HG03354 (cell line): ENCODE measurements at regions not wholly inside any gene's neighbourhood (a gene's known extent, or its start where the extent isn't known, plus 50 kb on each side); places are given as distances from the start of the nearest gene placed in this dataset.

Source experiments
- ATAC-seq: cut with Tn5 transposase; IDR thresholded peaks from one replicate; pipeline ENCODE4 v1.9.1; 2021; ENCODE audit warnings: mild to moderate bottlenecking; ENCODE audit not compliant: unreplicated experiment, poor library complexity, severe bottlenecking

DNA sequence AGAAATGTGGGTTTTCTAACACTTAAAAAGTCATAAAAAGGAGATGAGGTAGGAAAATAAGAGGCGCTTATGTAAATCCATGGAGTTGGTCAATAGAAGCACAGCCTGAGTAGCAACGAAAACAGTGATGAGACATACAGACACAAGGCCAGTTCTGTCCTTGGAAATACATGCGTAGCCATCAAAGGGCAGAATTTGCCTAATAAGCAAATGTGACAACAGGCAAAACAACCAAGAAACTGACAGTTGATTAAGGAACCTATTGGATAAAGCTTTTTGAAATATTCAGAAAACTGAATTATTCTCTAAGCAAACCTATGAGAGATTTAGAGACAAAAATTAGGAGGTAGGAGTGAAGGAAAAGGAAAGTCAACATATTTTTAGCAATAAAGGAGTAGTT, 586.3 kb downstream of the PLCL1 start:
- ATAC-seq: no peak

DNA sequence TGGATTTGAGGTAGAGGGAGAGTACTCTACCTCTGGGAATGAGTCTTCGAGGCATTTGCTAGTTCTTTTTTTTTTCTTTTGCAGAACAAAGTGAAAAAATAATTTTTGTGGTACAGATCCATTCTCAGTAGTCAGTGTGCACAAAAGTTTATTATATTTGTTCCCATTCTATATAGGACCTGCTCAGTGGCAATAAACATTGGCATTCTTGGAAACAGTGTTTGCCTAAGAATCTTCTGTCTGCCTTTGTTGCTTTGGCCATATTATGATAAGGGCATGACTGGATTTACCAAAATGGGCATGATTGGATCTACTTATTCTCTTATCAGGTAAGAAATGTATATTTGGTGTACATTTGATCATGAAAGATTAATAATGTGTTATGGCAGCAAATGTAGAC, 583.3 kb downstream of the PLCL1 start:
- no peak for ATAC-seq

DNA sequence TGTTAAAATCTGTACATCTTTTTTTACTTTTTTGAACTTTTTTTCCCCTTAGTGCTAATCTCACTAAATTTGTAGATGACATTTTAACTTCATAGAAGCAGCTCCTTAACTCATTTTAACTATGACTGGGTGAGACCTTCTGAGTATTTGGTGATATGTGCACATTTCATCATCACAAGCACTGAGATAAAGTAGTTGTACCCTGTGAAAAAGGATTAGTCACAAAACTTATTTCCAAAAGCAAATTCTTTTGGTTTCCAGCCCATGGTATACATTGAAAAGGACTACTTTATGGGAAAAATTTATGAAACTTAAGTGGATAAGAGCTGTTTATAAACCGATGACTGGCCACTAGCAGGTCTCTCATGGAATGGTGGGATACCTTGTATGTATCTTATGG, 581.5 kb downstream of the PLCL1 start:
- no peak for ATAC-seq

DNA sequence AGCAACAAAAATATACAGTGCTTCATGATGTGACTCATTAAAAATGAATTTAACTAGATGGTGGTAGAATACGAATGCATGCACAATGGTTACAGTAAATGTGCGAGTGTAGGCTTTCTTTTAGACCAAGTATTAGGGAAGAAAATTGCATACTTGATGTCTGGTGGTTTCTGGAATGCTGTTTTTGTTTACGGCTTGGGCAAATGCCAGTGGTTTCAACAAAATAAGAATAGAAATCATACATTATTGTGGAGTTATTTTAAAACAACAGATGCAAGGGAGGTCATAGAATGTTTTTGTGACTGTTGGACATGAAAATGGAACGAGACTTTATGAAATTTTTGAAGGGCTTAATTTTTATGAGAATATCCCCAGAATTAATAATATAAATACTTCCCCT, 580.9 kb downstream of the PLCL1 start:
- no peak for ATAC-seq

DNA sequence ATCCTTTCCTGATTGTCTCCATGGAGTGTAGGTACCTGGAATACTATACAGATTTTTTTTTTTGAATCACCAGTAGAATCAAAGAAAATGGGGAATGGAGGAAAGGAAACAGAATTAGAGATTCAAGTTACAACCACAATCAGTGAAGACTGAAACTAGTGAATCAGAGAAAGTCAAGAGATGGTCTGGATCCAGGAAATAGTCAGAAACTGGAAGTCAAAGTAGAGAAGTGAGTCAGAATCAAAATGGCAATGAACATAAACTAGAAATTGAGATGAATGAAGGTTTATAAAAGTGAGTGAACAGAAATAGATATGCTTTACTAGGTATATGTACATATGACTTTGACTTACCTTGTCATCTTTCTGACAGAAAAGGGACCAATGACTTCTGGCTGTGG, 579.0 kb downstream of the PLCL1 start:
- ATAC-seq: no peak

DNA sequence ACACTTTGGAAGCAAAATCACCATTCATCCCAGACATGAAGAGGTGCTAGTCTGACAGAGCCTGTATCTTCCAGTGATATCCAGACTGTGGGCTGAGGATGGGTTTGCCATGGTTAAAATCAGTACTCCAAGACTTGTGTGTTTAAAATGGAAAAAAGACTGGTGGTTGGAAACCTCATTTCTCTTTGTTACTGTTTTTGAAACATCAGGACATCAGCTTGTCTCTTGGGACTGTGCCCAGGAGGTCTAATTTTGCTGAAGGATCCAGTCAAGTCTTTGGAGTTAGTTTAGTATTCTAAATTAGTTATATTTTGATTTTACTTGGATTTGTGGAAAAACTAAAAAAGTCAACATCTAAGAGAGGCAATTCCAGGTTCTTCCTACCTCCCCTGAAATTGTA, 578.4 kb downstream of the PLCL1 start:
- no peak for ATAC-seq

DNA sequence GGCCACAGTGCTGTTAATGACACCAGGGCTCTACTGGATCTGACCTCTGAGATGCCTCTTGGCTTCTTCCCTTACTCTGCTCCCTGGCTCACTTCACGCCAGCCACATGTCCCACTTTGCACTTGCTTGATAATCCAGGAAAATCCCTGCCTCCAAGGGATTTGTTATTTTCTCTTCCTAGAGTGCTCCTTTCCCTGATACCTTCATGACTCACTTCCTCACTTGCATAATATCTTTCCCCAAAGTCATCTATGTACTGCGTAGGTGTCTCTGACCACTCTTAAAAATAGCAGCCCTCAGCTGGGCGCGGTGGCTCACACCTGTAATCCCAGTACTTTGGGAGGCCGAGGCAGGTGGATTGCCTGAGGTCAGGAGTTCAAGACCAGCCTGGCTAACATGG, 572.3 kb downstream of the PLCL1 start:
- ATAC-seq: no peak

DNA sequence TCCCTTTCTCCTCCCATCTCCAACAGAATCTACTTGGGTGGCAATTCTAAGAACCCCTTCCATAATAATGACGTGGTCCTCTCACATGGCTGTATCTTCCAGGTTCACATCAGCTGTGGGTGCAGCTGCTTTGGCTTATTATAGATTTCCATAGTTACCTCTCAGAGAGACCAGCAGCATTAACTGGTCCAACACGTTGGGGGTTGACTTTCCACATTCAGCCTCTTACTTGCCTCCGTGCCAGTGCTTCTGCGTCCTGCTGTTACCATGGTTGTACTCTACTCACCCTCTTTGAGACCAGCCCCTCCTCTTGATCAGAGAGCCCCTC, 570.7 kb downstream of the PLCL1 start:
- no peak for ATAC-seq

DNA sequence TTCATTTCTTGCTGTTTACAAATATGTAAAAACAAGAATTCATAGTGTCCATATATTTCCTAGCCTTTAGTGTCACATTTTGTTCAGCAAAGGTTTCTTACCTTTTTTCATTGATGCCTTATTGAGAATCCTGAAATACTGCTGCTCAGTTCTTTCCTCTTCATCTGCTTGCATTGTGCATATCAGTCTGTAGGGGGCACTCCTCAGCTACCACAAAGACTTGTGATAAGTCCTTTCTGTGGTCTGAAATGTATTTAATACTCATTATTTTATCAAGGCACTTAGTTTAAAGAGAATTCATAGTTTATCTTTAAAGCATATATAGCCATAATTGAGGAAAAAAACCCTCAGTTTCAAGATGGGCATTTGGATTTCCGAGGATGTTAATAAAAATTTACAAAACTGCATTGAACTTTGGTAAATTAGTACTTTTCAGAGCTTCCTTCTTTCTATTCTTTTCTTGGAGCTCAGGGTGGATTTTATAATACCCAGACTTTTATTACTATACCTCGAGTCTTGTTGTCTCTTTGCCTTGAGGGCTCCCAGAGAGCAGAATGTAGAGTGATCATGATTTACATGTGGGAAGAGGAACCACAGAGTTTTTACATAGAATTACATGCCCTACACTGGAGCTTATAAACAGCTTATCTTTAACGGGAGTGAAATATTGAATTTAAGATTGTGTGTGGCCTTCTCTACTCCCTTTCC, 570.1 kb downstream of the PLCL1 start:
- no peak for ATAC-seq

DNA sequence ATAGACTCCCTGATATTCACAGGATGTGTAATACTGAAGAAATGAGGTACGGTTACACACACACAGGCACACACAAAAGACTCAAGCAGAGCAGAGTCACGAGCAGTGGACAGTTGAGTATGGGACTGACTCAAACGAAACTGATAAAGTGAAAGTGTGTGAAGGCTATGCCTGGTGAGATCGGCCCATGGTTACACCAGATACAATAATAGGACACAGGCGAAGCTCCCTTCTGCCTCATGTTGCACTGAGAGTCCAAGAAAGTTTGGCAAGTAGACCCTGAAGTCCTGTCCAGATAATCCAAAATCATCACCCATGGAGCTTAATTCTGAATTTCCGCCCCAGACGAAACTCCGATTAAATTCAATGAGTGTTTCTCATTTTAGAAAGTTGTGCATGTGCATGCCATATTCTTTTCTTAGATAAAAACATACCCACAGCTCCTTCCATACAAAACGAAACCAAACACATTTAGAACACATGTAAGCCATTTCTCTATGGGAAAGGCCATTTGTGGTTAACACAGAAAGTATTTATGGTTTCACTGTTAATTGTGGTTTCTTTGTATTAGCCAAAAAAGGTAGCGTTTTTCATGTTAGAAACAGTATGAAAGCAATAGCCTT, 567.6 kb downstream of the PLCL1 start:
- peak; percentile 98 for ATAC-seq

DNA sequence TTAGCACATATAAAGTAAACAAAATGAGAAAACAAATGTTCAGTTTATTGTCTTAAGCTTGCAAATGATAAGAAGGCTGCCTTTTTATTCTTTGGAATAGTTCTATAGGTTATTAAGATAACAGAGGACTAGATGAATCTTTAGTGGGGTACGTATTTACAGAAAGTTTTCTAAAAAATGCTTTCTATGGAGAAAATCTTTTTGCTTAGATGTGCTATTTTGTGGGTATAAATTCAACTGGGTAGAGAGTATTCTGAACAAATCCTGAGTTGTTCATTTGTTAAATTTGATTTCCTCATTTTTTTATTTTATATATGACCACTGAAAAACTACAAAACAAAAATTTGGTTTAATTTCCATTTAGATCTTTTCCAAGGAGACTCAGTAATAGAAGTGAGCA, 566.9 kb downstream of the PLCL1 start:
- no peak for ATAC-seq

DNA sequence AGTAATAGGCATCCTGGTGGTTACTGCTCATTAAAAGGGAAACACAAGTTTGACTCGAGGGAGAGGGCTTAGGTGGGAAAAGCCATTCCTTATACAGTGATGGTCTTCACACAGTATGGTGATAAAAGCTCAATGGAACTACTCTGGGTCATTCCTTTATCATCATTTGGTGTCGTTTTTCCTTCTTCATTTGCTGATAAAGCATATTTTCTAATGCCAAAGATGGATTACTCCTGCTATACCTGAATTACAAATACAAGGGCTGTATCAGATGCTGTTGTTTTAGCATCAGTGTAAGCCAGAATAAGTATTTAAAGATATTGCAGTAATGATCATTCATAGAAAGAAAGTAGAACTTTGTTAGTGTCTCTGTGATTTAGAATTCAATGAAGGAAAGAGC, 563.7 kb downstream of the PLCL1 start:
- ATAC-seq: no peak

DNA sequence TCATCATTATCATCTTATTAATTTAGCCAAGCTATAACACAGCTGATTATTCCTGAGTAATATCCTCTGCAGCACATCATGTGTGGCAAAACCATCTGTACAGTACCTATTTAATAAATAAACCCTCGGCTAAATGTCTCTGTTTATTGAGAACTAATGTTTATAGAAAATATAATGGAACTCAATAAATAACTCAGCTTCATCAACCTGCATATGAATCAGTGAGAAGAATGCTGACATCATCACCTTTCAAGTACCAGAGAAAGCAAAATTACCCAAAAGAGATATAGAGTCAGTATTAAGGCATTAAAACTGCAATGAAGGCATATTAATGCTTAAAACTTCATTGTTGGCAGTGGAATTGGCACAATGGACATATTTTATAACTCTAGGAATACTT, 558.3 kb downstream of the PLCL1 start:
- ATAC-seq: no peak

DNA sequence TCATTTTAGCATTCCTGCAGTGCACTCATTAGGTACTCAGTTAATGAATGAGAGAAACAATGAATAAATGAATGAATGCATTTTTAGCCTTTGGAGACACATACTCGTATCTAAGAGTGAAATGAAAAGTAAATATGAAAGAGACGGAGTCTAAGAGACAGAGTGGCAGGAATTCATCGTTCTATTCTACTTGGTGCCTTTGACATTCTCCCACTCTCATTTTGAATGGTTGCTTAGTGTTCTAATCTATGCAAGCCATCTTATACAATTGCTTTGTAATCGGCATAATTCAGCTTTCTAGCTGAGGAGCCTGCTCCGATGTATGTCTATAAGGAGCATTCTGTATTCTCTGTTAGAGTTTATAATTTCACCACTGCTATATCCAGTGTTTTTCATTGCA, 554.9 kb downstream of the PLCL1 start:
- no peak for ATAC-seq

DNA sequence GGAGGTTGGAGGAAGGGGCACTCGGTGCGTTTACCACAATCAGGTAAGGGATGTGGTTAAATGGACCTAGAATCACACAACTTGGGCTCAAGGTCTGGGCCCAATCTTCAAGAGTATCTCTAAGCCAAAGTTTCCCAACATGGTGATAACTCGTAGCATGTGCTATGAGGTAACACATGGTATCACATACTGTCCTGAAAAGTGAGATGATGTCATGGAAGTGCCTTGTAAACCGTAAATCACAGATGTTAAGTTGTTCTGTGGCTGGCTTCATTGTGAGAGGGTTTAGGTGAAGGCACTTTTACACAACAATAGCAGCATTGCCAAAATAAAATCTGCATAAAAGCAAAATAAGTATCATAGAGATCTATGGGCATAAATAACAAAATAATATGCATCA, 551.8 kb downstream of the PLCL1 start:
- ATAC-seq: no peak

DNA sequence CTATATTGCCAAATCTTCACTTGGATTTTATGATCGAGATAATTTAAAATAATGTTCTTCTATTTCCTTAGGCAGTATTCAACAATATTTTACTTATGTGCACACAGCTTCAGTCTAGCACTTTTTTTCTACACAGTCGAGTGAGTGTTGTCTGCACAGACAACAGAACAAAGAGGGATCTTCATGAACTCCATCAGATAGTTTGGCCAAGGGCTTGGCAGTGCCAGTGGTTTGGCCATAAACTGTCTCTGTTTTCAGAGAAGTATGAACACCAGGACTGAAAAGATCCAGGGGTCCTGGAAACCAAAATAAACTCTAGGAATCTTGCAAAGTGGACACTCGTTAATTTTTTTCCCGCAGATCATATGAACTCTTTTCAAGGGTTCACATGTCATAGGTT, 547.3 kb downstream of the PLCL1 start:
- ATAC-seq: no peak

DNA sequence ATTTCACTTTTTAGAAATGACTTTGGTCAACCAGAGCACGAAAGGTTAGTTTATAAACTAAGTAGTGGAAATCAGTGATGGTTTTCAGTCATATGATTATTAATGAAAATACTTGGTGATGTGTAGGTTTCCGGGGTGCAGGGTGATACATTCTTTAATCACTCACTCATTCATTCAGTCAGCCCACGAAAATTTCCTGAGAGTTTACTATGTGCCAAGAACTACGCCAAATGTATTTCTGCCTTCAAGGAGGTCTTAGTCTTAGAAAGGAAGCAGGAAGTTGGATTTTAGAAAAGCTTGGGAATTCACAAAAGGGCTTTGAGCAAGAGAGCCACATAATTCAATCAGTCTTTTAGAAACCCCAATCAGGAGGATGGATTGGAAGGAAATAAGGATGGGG, 543.6 kb downstream of the PLCL1 start:
- no peak for ATAC-seq

DNA sequence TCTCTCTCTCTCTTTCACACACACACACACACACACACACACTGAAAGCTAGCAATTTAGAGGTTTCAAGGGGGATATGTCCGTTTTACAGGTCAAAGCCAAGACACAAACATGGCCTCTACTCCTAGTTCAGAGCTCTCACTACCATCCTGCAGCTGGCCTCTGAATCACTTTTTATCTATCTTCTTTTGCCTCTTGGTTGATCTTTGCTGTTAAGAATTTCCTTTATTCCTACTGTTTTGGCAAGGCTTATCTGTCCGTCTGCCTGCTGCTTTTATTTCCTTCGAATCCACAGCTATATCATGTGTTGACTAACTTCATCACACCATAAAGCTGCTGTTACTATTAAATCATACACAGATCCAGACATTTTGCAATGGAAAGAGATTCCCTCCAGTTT, 543.0 kb downstream of the PLCL1 start:
- ATAC-seq: no peak

DNA sequence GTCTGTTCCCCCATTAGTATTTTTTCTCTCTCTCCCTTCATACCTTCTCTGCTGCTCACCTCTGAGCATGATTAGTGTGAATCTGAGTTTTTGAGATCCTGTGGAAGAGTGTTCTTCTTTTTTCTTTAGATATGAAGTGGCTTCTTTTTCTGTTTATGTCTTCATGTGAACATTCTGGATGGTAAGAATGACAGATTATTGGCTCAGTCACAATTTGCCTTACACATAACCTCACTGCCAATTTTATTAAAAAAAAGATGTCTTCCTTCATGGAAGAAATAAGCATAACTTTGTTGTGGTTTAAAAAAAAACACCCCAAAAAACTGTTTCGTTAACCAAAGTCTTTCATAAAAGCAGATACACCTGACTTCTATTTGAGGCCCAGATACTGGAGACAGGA, 539.1 kb downstream of the PLCL1 start:
- no peak for ATAC-seq

DNA sequence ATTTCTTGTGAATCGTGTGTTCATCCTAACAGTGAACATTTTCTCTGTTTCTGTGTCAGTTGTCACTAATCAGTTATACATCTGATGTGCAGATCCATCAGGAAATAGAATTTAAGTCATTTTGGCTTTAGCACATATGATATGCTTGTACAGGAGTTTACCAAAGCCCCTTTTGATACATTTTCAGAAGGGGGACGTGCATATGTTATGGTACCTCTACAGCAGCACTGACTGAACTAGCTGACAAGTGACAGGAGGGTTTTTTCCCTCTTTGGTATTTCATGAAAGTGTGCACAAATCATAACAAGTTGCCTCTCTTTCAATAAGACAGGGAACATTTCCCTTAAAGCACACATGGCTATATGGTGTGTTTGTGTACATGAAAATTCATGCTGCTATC, 536.5 kb downstream of the PLCL1 start:
- ATAC-seq: no peak

DNA sequence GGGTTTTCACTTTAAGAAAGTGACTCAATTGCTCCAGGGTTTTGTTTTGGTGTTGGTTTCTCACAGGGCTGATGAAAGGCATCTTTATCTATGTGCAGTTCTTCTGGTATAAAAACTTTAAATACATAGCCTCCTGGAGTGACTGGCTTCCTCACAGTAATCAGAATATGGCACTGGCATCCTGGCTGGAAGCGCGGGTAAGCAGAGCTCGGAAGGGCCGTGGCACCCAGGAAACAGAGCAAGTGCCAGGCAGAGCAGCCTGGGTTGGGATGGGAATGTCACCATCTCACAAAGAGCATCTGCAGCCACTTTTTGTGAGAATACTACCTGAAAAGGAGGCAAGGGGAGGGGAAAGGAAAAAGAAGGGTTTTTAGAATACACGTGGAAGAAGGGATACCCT, 534.7 kb downstream of the PLCL1 start:
- ATAC-seq: no peak

DNA sequence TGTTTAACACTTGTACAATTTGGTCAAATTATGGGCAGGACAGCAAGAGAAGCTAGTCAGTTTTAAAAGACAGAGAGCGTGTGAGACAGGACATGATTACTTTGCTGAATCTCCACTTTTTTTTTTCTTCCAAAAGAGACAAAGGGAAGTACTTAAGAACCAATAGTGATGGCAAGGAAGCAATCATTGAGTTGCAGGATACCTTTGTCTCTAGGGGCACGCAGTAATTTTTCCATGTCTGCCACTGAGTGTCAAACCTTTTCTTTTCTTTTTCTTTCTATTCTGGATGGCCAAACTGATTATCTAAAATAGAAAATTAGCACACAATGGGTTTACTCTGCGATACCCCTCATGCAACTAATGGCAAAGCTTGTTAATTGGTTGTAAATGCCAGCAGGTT, 533.0 kb downstream of the PLCL1 start:
- no peak for ATAC-seq
